ENCODE measurements at regions not wholly inside any gene's neighbourhood (a gene's known extent, or its start where the extent isn't known, plus 50 kb on each side); places are given as distances from the start of the nearest gene placed in this dataset.

DNA sequence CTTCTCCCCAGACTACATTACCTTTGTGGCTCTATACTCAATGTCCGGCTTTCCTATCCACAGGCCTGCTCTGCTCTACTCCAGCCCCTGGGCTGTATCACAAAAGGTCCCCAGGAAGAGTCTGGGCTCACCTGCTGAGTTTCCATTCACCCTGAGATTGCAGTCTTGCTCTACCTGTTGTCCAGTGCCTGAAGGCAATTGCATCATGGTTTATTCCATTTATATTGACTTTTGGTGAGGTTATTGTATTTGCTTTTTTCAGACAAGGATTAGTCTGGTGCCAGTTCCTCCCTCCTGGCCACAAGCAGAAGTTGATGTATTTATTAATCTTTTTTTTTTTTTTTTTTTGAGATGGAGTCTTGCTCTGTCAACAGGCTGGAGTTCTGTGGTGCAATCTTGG is 273.1 kb downstream of the XPNPEP1 start:
- TF ChIP-seq, protein P1, sequence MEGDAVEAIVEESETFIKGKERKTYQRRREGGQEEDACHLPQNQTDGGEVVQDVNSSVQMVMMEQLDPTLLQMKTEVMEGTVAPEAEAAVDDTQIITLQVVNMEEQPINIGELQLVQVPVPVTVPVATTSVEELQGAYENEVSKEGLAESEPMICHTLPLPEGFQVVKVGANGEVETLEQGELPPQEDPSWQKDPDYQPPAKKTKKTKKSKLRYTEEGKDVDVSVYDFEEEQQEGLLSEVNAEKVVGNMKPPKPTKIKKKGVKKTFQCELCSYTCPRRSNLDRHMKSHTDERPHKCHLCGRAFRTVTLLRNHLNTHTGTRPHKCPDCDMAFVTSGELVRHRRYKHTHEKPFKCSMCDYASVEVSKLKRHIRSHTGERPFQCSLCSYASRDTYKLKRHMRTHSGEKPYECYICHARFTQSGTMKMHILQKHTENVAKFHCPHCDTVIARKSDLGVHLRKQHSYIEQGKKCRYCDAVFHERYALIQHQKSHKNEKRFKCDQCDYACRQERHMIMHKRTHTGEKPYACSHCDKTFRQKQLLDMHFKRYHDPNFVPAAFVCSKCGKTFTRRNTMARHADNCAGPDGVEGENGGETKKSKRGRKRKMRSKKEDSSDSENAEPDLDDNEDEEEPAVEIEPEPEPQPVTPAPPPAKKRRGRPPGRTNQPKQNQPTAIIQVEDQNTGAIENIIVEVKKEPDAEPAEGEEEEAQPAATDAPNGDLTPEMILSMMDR (IDR thresholded peaks at IDR 0.05), result no peak
- TF ChIP-seq POLR2AphosphoS5 (IDR thresholded peaks at IDR 0.05), result no peak
- TF ChIP-seq POLR2A (IDR thresholded peaks at IDR 0.05), result no peak
- TF ChIP-seq EP300 (IDR thresholded peaks at IDR 0.05), result no peak

Measured in upper lobe of left lung (tissue), 4 donors.